ENCODE measurements at regions not wholly inside any gene's neighbourhood (a gene's known extent, or its start where the extent isn't known, plus 50 kb on each side); places are given as distances from the start of the nearest gene placed in this dataset.

GRCh38 chr11:8826139-8826786, 84.7 kb upstream of the AKIP1 start:
- no peak for DNase-seq (ENCODE audit: low spot score)

GRCh38 chr11:8826901-8827560, 84.0 kb upstream of the AKIP1 start:
- no peak for DNase-seq (ENCODE audit: low spot score)

- DNase-seq (ENCODE audit: low spot score) = no peak
These were observed 82.9 kb upstream of the AKIP1 start for GRCh38 chr11:8828046-8828445.

GRCh38 chr11:8828580-8829361, 82.2 kb upstream of the AKIP1 start:
- DNase-seq (ENCODE audit: low spot score) = no peak

- no peak for DNase-seq (ENCODE audit: low spot score)
These were observed 81.4 kb upstream of the AKIP1 start for GRCh38 chr11:8829556-8829955.

GRCh38 chr11:8830641-8831040, 80.3 kb upstream of the AKIP1 start:
- DNase-seq (ENCODE audit: low spot score) = no peak

- no peak for DNase-seq (ENCODE audit: low spot score)
These were observed 79.1 kb upstream of the AKIP1 start for GRCh38 chr11:8831861-8832260.

- no peak for DNase-seq (ENCODE audit: low spot score)
These were observed 78.3 kb upstream of the AKIP1 start for GRCh38 chr11:8832571-8833260.

- no peak for DNase-seq (ENCODE audit: low spot score)
These were observed 77.2 kb upstream of the AKIP1 start for GRCh38 chr11:8833568-8834315.

GRCh38 chr11:8834379-8834778, 76.6 kb upstream of the AKIP1 start:
- no peak for DNase-seq (ENCODE audit: low spot score)

- DNase-seq (ENCODE audit: low spot score) = no peak
These were observed 72.7 kb upstream of the AKIP1 start for GRCh38 chr11:8838248-8838647.

GRCh38 chr11:8839306-8839956, 71.6 kb upstream of the AKIP1 start:
- DNase-seq (ENCODE audit: low spot score) = no peak

- DNase-seq (ENCODE audit: low spot score) = peak; percentile 78
These were observed 70.7 kb upstream of the AKIP1 start for GRCh38 chr11:8839957-8840945.

- no peak for DNase-seq (ENCODE audit: low spot score)
These were observed 69.1 kb upstream of the AKIP1 start for GRCh38 chr11:8841899-8842298.

- DNase-seq (ENCODE audit: low spot score) = no peak
These were observed 52.2 kb upstream of the AKIP1 start for GRCh38 chr11:8858808-8859207.
